Ovary (tissue), 3 donors: ENCODE measurements at regions not wholly inside any gene's neighbourhood (a gene's known extent, or its start where the extent isn't known, plus 50 kb on each side); places are given as distances from the start of the nearest gene placed in this dataset.

Experiments used
- CTCF ChIP-seq, 3 donors: fragments of 450-650 bp in 2 of 3; fragments of 200-600 bp in 1 of 3; IDR thresholded peaks; one replicate each; pipeline versions ENCODE4 v1.5.1 to v1.8.0; 2016 to 2022; ENCODE audit warnings: antibody characterized with exemption in 3 of 3, mild to moderate bottlenecking in 1 of 3
- POLR2A ChIP-seq: fragments of 450-650 bp; IDR thresholded peaks from one replicate; pipeline ENCODE4 v1.6.1; 2017; ENCODE audit warnings: antibody characterized with exemption, mild to moderate bottlenecking, moderate library complexity
- donor health status: DM: no; HTN: no; CAD: no.

GRCh38 chr5:169450464-169450863 lies 133.1 kb upstream of the SPDL1 start:
- no peak for TF ChIP-seq CTCF (IDR thresholded peaks at IDR 0.05)
- no peak for TF ChIP-seq POLR2A
